ENCODE measurements at regions not wholly inside any gene's neighbourhood (a gene's known extent, or its start where the extent isn't known, plus 50 kb on each side); places are given as distances from the start of the nearest gene placed in this dataset.
A peak's percentile ranks its signal among the peaks of the same experiment; 100 is the strongest.

DNA sequence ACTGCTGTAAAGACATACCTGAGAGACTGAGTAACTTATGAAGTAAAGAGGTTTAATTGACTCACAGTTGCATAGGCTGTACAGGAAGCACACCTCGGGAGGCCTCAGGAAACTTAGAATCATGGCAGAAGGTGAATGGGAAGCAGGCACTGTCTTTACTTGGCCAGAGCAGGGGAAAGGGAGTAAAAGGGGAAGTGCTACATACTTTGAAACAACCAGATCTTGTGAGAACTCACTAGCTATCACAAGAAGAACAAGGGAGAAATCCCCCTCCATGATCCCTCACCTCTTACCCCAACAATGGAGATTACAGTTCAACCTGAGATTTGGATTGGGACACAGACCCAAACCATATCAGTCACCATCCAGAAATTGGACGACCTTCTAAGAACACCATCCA is 1285.8 kb upstream of the CDH9 start:
- DNase-seq (ENCODE audit: low read depth in 1 of 2, low spot score in 1 of 2), result no peak
- Histone ChIP-seq H3K27me3 (no peaks in the 10 kb centered on the region), H3K36me3 (no peaks in the 10 kb centered on the region), H3K27ac (no peak overlapping the region), H3K4me3 (no peak overlapping the region), H3K4me1 (ENCODE audit: low read depth) (no peaks in the 10 kb centered on the region), H3K9me3 (ENCODE audit: low read depth) (no peaks in the 10 kb centered on the region)
- TF ChIP-seq, protein P1, sequence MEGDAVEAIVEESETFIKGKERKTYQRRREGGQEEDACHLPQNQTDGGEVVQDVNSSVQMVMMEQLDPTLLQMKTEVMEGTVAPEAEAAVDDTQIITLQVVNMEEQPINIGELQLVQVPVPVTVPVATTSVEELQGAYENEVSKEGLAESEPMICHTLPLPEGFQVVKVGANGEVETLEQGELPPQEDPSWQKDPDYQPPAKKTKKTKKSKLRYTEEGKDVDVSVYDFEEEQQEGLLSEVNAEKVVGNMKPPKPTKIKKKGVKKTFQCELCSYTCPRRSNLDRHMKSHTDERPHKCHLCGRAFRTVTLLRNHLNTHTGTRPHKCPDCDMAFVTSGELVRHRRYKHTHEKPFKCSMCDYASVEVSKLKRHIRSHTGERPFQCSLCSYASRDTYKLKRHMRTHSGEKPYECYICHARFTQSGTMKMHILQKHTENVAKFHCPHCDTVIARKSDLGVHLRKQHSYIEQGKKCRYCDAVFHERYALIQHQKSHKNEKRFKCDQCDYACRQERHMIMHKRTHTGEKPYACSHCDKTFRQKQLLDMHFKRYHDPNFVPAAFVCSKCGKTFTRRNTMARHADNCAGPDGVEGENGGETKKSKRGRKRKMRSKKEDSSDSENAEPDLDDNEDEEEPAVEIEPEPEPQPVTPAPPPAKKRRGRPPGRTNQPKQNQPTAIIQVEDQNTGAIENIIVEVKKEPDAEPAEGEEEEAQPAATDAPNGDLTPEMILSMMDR (IDR thresholded peaks at IDR 0.05; ENCODE audit: low read depth, low read length), result no peak

DNA sequence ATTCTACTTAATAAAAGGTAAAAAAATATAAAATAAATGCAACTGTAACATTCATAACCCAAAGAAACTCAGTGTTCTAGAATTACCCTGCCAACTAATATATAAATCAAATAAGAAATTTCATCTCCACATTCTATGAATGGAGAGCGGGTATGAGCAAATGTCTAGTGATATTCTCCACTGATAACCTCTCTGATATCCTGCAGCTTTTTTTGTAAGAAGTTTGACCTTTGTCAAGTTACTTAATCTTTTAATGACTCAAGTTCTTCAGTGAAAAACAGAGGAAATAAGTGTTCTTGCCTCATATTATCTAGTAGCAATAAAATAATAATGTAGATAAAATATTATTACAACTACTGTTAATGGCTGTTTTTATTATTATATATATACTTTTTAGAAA is 1275.6 kb upstream of the CDH9 start:
- H3K27ac ChIP-seq, result no peak overlapping the region
- no peaks in the 10 kb centered on the region for H3K9me3 ChIP-seq (ENCODE audit: low read depth)
- H3K27me3 ChIP-seq, result no peaks in the 10 kb centered on the region
- no peaks in the 10 kb centered on the region for H3K4me1 ChIP-seq (ENCODE audit: low read depth)
- TF ChIP-seq, protein P1 (IDR thresholded peaks at IDR 0.05; ENCODE audit: low read depth, low read length), result no peak
- DNase-seq (ENCODE audit: low read depth in 1 of 2, low spot score in 1 of 2), result peak in 1 of 2 donors; percentile 3
- no peaks in the 10 kb centered on the region for H3K36me3 ChIP-seq
- H3K4me3 ChIP-seq, result no peak overlapping the region

DNA sequence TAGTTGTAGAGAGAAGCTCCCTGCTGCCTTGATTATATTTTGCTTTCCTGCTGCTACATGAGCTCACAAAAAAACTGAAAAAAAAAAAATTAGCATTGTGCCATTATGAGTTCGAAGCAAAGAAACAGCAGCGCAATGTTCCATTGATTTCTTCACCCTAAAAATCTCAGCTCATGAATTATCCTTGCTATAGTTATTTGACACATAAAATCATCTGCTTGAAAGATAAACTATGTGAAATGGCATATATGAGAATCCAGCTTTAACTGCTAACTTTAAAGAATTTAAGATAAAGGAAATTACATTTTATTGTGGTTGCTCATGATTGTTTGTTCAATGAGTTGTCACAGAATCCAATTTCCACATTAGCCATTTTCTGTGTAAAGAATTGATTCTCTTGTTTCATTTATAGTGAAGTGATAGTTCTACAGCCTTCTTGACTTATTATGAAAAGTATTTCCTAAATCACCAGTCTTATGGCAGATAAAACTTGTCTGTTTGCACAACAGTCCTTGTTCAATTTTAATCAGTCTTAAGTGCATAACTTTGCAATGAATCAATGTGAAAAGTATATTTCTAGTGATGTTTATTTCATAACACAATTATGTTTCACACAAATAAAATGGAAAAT is 1275.0 kb upstream of the CDH9 start:
- no peaks in the 10 kb centered on the region for H3K4me1 ChIP-seq (ENCODE audit: low read depth)
- no peak overlapping the region for H3K27ac ChIP-seq
- H3K36me3 ChIP-seq, result no peaks in the 10 kb centered on the region
- DNase-seq (ENCODE audit: low read depth in 1 of 2, low spot score in 1 of 2), result peak in 1 of 2 donors; percentile 32
- H3K9me3 ChIP-seq (ENCODE audit: low read depth), result no peaks in the 10 kb centered on the region
- H3K27me3 ChIP-seq, result no peaks in the 10 kb centered on the region
- TF ChIP-seq, protein P1 (IDR thresholded peaks at IDR 0.05; ENCODE audit: low read depth, low read length), result no peak
- no peak overlapping the region for H3K4me3 ChIP-seq

DNA sequence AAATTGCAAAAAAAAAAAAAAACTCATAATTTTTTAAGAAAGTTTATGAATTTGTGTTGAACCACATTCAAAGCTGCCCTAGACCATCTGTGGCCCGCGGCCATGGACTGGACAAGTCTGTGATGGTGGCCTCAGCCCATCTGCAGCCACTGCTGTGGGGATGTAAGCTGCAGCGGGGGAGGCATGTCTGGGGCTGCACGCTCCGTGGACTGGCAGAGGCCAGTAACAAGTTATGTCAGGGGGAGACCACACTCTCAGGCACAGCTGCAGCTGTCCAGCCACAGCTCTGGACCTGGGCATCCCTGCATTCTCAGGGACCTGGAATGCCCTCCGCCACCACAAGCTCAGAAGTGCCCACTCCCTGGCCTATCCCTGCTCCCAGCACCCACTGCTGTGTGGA is 1272.3 kb upstream of the CDH9 start:
- H3K36me3 ChIP-seq, result no peaks in the 10 kb centered on the region
- TF ChIP-seq, protein P1 (IDR thresholded peaks at IDR 0.05; ENCODE audit: low read depth, low read length), result no peak
- H3K4me3 ChIP-seq, result no peak overlapping the region

DNA sequence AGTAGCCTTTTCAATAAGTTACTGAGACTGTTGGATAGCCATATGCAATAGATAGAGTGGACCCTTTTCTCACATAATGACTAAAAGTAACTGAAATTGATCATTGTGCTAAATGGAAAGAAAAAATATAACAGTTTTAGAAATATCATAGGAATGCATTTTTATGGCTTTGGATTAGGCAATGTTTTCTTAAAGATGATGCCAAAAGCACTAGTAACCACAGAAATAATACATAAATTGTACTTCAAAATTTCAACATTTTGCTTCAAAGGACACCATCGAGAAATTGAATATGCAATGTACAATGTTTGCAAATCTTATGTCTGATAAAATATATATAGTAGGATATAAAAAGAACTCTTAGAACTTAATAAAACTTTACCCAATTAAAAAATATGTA is 1267.5 kb upstream of the CDH9 start:
- no peaks in the 10 kb centered on the region for H3K36me3 ChIP-seq
- TF ChIP-seq, protein P1 (IDR thresholded peaks at IDR 0.05; ENCODE audit: low read depth, low read length), result no peak
- H3K4me3 ChIP-seq, result no peak overlapping the region
- no peaks in the 10 kb centered on the region for H3K4me1 ChIP-seq (ENCODE audit: low read depth)
- no peaks in the 10 kb centered on the region for H3K9me3 ChIP-seq (ENCODE audit: low read depth)
- no peaks in the 10 kb centered on the region for H3K27me3 ChIP-seq
- H3K27ac ChIP-seq, result no peak overlapping the region
- DNase-seq (ENCODE audit: low read depth in 1 of 2, low spot score in 1 of 2), result peak in 1 of 2 donors; percentile 11

More for the DNA sequence above, 1272.3 kb upstream of the CDH9 start:
- DNase-seq (ENCODE audit: low read depth in 1 of 2, low spot score in 1 of 2), result no peak
- Histone ChIP-seq H3K27me3 (no peaks in the 10 kb centered on the region), H3K9me3 (ENCODE audit: low read depth) (no peaks in the 10 kb centered on the region), H3K4me1 (ENCODE audit: low read depth) (no peaks in the 10 kb centered on the region), H3K27ac (no peak overlapping the region)

Data from cardiac muscle cell (in vitro differentiated cells and primary cell).